Trophoblast cell (in vitro differentiated cells and primary cell): ENCODE measurements at regions not wholly inside any gene's neighbourhood (a gene's known extent, or its start where the extent isn't known, plus 50 kb on each side); places are given as distances from the start of the nearest gene placed in this dataset.
A peak's percentile ranks its signal among the peaks of the same experiment; 100 is the strongest.

Source experiments
- DNase-seq, 2 donors: peaks; one replicate each; pipeline ENCODE4 v3.0.0-alpha.2; 2016
- H2AFZ ChIP-seq: 2 replicates; pipeline ENCODE4 v1.6.1; 2013; ENCODE audit warnings: low read length, moderate library complexity, mild to moderate bottlenecking; ENCODE audit not compliant: insufficient read depth, poor library complexity
- H2AK5ac ChIP-seq: 2 replicates; pipeline ENCODE4 v1.6.1; 2013; ENCODE audit warnings: mild to moderate bottlenecking, low read length
- H2BK120ac ChIP-seq: 2 replicates; pipeline ENCODE4 v1.6.1; 2013; ENCODE audit warnings: low read length, mild to moderate bottlenecking, moderate library complexity; ENCODE audit not compliant: insufficient read depth, poor library complexity
- H2BK12ac ChIP-seq: 2 replicates; pipeline ENCODE4 v1.6.1; 2013; ENCODE audit warnings: mild to moderate bottlenecking, low read length, moderate library complexity
- H2BK5ac ChIP-seq: 2 replicates; pipeline ENCODE4 v1.6.1; 2013; ENCODE audit warnings: low read length, low read depth, moderate library complexity, mild to moderate bottlenecking; ENCODE audit not compliant: poor library complexity
- H3K14ac ChIP-seq: 2 replicates; pipeline ENCODE4 v1.6.1; 2013; ENCODE audit warnings: mild to moderate bottlenecking, low read length
- H3K18ac ChIP-seq: 2 replicates; pipeline ENCODE4 v1.6.1; 2013; ENCODE audit warnings: mild to moderate bottlenecking, low read length
- H3K23ac ChIP-seq: 2 replicates; pipeline ENCODE4 v1.6.1; 2013; ENCODE audit warnings: low read length
- H3K27ac ChIP-seq: 2 replicates; pipeline ENCODE4 v1.5.1; 2013; ENCODE audit warnings: low read depth, mild to moderate bottlenecking, inconsistent platforms, low read length, moderate library complexity
- H3K27me3 ChIP-seq: 2 replicates; pipeline ENCODE4 v1.6.1; 2013; ENCODE audit warnings: inconsistent platforms, mild to moderate bottlenecking, low read length, moderate library complexity; ENCODE audit not compliant: insufficient read depth
- H3K36me3 ChIP-seq, 2 experiments: 1 replicate in 1 of 2; 2 replicates in 1 of 2; pipeline ENCODE4 v1.6.1; 2013; ENCODE audit warnings: low read length in 2 of 2, mild to moderate bottlenecking in 2 of 2, moderate library complexity in 1 of 2; ENCODE audit not compliant: insufficient read depth in 2 of 2, control insufficient read depth in 1 of 2
- H3K4ac ChIP-seq: 2 replicates; pipeline ENCODE4 v1.6.1; 2013; ENCODE audit warnings: low read depth, mild to moderate bottlenecking, low read length, moderate library complexity
- H3K4me1 ChIP-seq, 2 experiments: 1 replicate in 1 of 2; 2 replicates in 1 of 2; pipeline ENCODE4 v1.6.1; 2013; ENCODE audit warnings: low read length in 2 of 2, mild to moderate bottlenecking in 2 of 2, moderate library complexity in 1 of 2; ENCODE audit not compliant: insufficient read depth in 2 of 2, control insufficient read depth in 1 of 2
- H3K4me2 ChIP-seq: 2 replicates; pipeline ENCODE4 v1.6.1; 2013; ENCODE audit warnings: inconsistent platforms, mild to moderate bottlenecking, low read length, moderate library complexity
- H3K4me3 ChIP-seq: 2 replicates; pipeline ENCODE4 v1.5.1; 2013; ENCODE audit warnings: mild to moderate bottlenecking, low read depth, low read length, inconsistent platforms
- H3K79me1 ChIP-seq: one replicate; pipeline ENCODE4 v1.6.1; 2013; ENCODE audit warnings: low read length
- H3K79me2 ChIP-seq: 2 replicates; pipeline ENCODE4 v1.6.1; 2013; ENCODE audit warnings: low read length, mild to moderate bottlenecking; ENCODE audit not compliant: control insufficient read depth, insufficient read depth, poor library complexity
- H3K9ac ChIP-seq: 2 replicates; pipeline ENCODE4 v1.6.1; 2013; ENCODE audit warnings: mild to moderate bottlenecking, low read length
- H3K9me3 ChIP-seq: 2 replicates; pipeline ENCODE4 v1.6.1; 2013; ENCODE audit warnings: low read depth, mild to moderate bottlenecking, control low read depth, inconsistent platforms, low read length; ENCODE audit not compliant: insufficient read depth
- H4K12ac ChIP-seq: 2 replicates; pipeline ENCODE4 v1.6.1; 2013; ENCODE audit warnings: low read depth, mild to moderate bottlenecking, low read length, moderate library complexity
- H4K8ac ChIP-seq: 2 replicates; pipeline ENCODE4 v1.6.1; 2013; ENCODE audit warnings: low read depth, mild to moderate bottlenecking, low read length, moderate library complexity
- H4K91ac ChIP-seq: one replicate; pipeline ENCODE4 v1.6.1; 2013; ENCODE audit warnings: low read depth, mild to moderate bottlenecking, low read length, moderate library complexity
- WGBS: extraction: QIAGEN DNeasy Blood & Tissue Kit; methylation state at CpG from one replicate; pipeline ENCODE4 v1.1.7; 2013; ENCODE audit warnings: missing lambda C conversion rate; ENCODE audit not compliant: insufficient read length, insufficient coverage; ENCODE audit errors: extremely low coverage; 5-methylcytosine and 5-hydroxymethylcytosine counted together

- no peak overlapping the region for H2AFZ ChIP-seq
- H4K12ac ChIP-seq, result no peak overlapping the region
- no peaks in the 10 kb centered on the region for H3K36me3 ChIP-seq
- no CpG with 5 or more reads among the region's 4 CpGs for WGBS
- no peak overlapping the region for H2BK120ac ChIP-seq
- no peaks in the 10 kb centered on the region for H3K4me1 ChIP-seq
- H3K4me2 ChIP-seq, result no peak overlapping the region
- H3K27ac ChIP-seq, result no peak overlapping the region
- no peak overlapping the region for H2AK5ac ChIP-seq
- H3K9ac ChIP-seq, result peak overlapping the region; percentile 63
- H3K9me3 ChIP-seq, result peaks cover 3% of the 10 kb centered on the region
- no peak overlapping the region for H3K4ac ChIP-seq
- no peak overlapping the region for H4K91ac ChIP-seq
- H3K79me1 ChIP-seq, result no peaks in the 10 kb centered on the region
- H3K14ac ChIP-seq, result no peak overlapping the region
- H3K23ac ChIP-seq, result no peak overlapping the region
- no peaks in the 10 kb centered on the region for H3K79me2 ChIP-seq
- no peak overlapping the region for H3K18ac ChIP-seq
- no peak overlapping the region for H2BK12ac ChIP-seq
- no peak overlapping the region for H2BK5ac ChIP-seq
- no peak overlapping the region for H3K4me3 ChIP-seq
- DNase-seq, result no peak
- H3K27me3 ChIP-seq, result no peaks in the 10 kb centered on the region
- H4K8ac ChIP-seq, result no peak overlapping the region
Measured at GRCh38 chr2:4416431-4416830, 713.1 kb downstream of the DCDC2C start.

GRCh38 chr2:4417771-4418170, 714.4 kb downstream of the DCDC2C start:
- Histone ChIP-seq H3K23ac (no peak overlapping the region), H3K9ac (no peak overlapping the region), H4K8ac (no peak overlapping the region), H3K14ac (no peak overlapping the region), H3K36me3 (no peaks in the 10 kb centered on the region), H3K4ac (no peak overlapping the region), H2AFZ (no peak overlapping the region), H3K4me3 (no peak overlapping the region), H2BK5ac (no peak overlapping the region), H3K4me2 (no peak overlapping the region), H2AK5ac (no peak overlapping the region), H4K91ac (no peak overlapping the region), H3K27me3 (no peaks in the 10 kb centered on the region), H2BK12ac (no peak overlapping the region), H3K79me2 (no peaks in the 10 kb centered on the region), H3K9me3 (peaks cover 3% of the 10 kb centered on the region), H3K79me1 (no peaks in the 10 kb centered on the region), H4K12ac (no peak overlapping the region), H2BK120ac (no peak overlapping the region), H3K18ac (no peak overlapping the region), H3K27ac (no peak overlapping the region), H3K4me1 (no peaks in the 10 kb centered on the region)
- DNase-seq, result no peak
- no CpG with 5 or more reads among the region's 6 CpGs for WGBS

- Histone ChIP-seq H3K23ac (no peak overlapping the region), H3K79me1 (no peaks in the 10 kb centered on the region), H3K27me3 (no peaks in the 10 kb centered on the region), H3K27ac (no peak overlapping the region), H3K4me3 (no peak overlapping the region), H2BK120ac (no peak overlapping the region), H3K18ac (no peak overlapping the region), H2BK5ac (no peak overlapping the region), H3K14ac (no peak overlapping the region), H2AFZ (no peak overlapping the region), H4K8ac (no peak overlapping the region), H4K91ac (no peak overlapping the region), H3K4ac (no peak overlapping the region), H3K9ac (no peak overlapping the region), H3K79me2 (no peaks in the 10 kb centered on the region), H3K9me3 (peaks cover 3% of the 10 kb centered on the region), H3K4me2 (no peak overlapping the region), H2AK5ac (no peak overlapping the region), H4K12ac (no peak overlapping the region), H3K4me1 (no peaks in the 10 kb centered on the region), H2BK12ac (no peak overlapping the region), H3K36me3 (no peaks in the 10 kb centered on the region)
- no CpG with 5 or more reads among the region's 3 CpGs for WGBS
- DNase-seq, result no peak
Measured at GRCh38 chr2:4420032-4420431, 716.7 kb downstream of the DCDC2C start.

- Histone ChIP-seq H2AK5ac (no peak overlapping the region), H3K4me3 (no peak overlapping the region), H3K79me2 (no peaks in the 10 kb centered on the region), H3K27me3 (no peaks in the 10 kb centered on the region), H2BK12ac (no peak overlapping the region), H2BK5ac (no peak overlapping the region), H3K18ac (no peak overlapping the region), H3K4me2 (no peak overlapping the region), H4K91ac (no peak overlapping the region), H3K9me3 (no peaks in the 10 kb centered on the region), H3K14ac (no peak overlapping the region), H3K27ac (no peak overlapping the region), H3K4me1 (no peaks in the 10 kb centered on the region), H4K12ac (no peak overlapping the region), H3K9ac (no peak overlapping the region), H3K79me1 (no peaks in the 10 kb centered on the region), H3K36me3 (no peaks in the 10 kb centered on the region), H3K23ac (no peak overlapping the region), H2AFZ (no peak overlapping the region), H4K8ac (no peak overlapping the region), H3K4ac (no peak overlapping the region), H2BK120ac (no peak overlapping the region)
- WGBS, result no CpG with 5 or more reads among the region's 6 CpGs
- DNase-seq, result no peak
Measured at GRCh38 chr2:4424153-4424552, 720.8 kb downstream of the DCDC2C start.
